ENCODE measurements at regions not wholly inside any gene's neighbourhood (a gene's known extent, or its start where the extent isn't known, plus 50 kb on each side); places are given as distances from the start of the nearest gene placed in this dataset.

GRCh38 chr2:208642125-208642779 is 235.7 kb downstream of the PTH2R start:
- no peak for ATAC-seq
- Histone ChIP-seq H3K27me3 (ENCODE audit: low read length) (no peaks in the 10 kb centered on the region), H3K4me2 (ENCODE audit: low read length) (no peak overlapping the region), H3K4me3 (ENCODE audit: low read length) (no peak overlapping the region), H3K9ac (ENCODE audit: low read length) (no peak overlapping the region), H3K9me3 (ENCODE audit: low read length) (no peaks in the 10 kb centered on the region), H3K36me3 (ENCODE audit: low read depth, low read length) (no peaks in the 10 kb centered on the region), H2AFZ (ENCODE audit: low read length) (no peak overlapping the region), H3K27ac (ENCODE audit: low read length) (no peak overlapping the region), H4K20me1 (ENCODE audit: low read length) (no peaks in the 10 kb centered on the region), H3K79me2 (ENCODE audit: low read length) (no peaks in the 10 kb centered on the region), H3K4me1 (ENCODE audit: insufficient read depth, low read length) (no peaks in the 10 kb centered on the region), H3F3A (ENCODE audit: low read length, unreplicated experiment) (no peaks in the 10 kb centered on the region), H3K9me2 (replicated peaks; ENCODE audit: low read length) (no peaks in the 10 kb centered on the region)
- BruUV-seq (replicated peaks), result no TSS peak
- intact Hi-C loops (cut with micrococcal nuclease), result no loop called here
- POLR2A ChIA-PET (ENCODE audit: unreplicated experiment), result no interaction called here
- CTCF ChIA-PET, result no interaction called here
- TF ChIP-seq EZH2 (IDR thresholded peaks at IDR 0.05; ENCODE audit: low read length, unreplicated experiment) (no peak), EZH2phosphoT487 (IDR thresholded peaks at IDR 0.05; ENCODE audit: borderline replicate concordance, low read length) (no peak), CTCF (conservative IDR thresholded peaks at IDR 0.05; ENCODE audit: low read depth, low read length) (no peak)
- DNase-seq, result no peak

GRCh38 chr2:208643145-208643544 is 236.6 kb downstream of the PTH2R start:
- no peak overlapping the region for H3K27ac ChIP-seq (ENCODE audit: low read length)
- DNase-seq (no peak), ATAC-seq (no peak)
- H3K4me1 ChIP-seq (ENCODE audit: insufficient read depth, low read length), result no peaks in the 10 kb centered on the region
- ChIA-PET CTCF (no interaction called here), POLR2A (ENCODE audit: unreplicated experiment) (no interaction called here)
- no TSS peak for BruUV-seq (replicated peaks)
- H3K4me2 ChIP-seq (ENCODE audit: low read length), result no peak overlapping the region
- H4K20me1 ChIP-seq (ENCODE audit: low read length), result no peaks in the 10 kb centered on the region
- no peaks in the 10 kb centered on the region for H3K27me3 ChIP-seq (ENCODE audit: low read length)
- H3K36me3 ChIP-seq (ENCODE audit: low read depth, low read length), result no peaks in the 10 kb centered on the region
- no peaks in the 10 kb centered on the region for H3K9me3 ChIP-seq (ENCODE audit: low read length)
- H3F3A ChIP-seq (ENCODE audit: low read length, unreplicated experiment), result no peaks in the 10 kb centered on the region
- no peak for TF ChIP-seq CTCF (conservative IDR thresholded peaks at IDR 0.05; ENCODE audit: low read depth, low read length)
- TF ChIP-seq EZH2phosphoT487 (IDR thresholded peaks at IDR 0.05; ENCODE audit: borderline replicate concordance, low read length), result no peak
- no peak for TF ChIP-seq EZH2 (IDR thresholded peaks at IDR 0.05; ENCODE audit: low read length, unreplicated experiment)
- H2AFZ ChIP-seq (ENCODE audit: low read length), result no peak overlapping the region
- H3K9ac ChIP-seq (ENCODE audit: low read length), result no peak overlapping the region
- no peaks in the 10 kb centered on the region for H3K79me2 ChIP-seq (ENCODE audit: low read length)
- no peak overlapping the region for H3K4me3 ChIP-seq (ENCODE audit: low read length)
- intact Hi-C loops (cut with micrococcal nuclease), result no loop called here
- no peaks in the 10 kb centered on the region for H3K9me2 ChIP-seq (replicated peaks; ENCODE audit: low read length)

DNA sequence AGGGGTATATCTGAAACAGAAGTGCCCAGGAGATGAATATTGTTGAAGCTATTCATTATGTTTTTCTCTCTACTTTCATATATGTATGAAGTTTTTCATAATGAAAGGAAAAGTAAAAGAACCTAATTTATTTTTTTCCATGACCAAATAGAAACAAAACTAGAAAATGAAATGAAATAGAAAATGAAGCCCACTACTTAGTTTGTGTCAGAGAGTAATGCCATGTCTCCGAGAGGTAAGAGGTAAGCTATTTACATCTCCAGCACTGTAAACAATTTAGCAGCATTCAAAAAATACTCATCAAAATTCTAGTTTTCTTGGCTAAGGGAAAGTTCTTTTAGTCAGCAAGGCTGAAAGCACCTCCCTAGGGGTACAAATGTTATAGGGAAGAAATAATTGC is 238.6 kb downstream of the PTH2R start:
- CTCF ChIA-PET, result no interaction called here

More for the DNA sequence above, 238.6 kb downstream of the PTH2R start:
- no peak overlapping the region for H3K4me2 ChIP-seq (ENCODE audit: low read length)
- no peak overlapping the region for H3K9ac ChIP-seq (ENCODE audit: low read length)
- no peaks in the 10 kb centered on the region for H4K20me1 ChIP-seq (ENCODE audit: low read length)
- H3K4me1 ChIP-seq (ENCODE audit: insufficient read depth, low read length), result no peaks in the 10 kb centered on the region
- TF ChIP-seq EZH2 (IDR thresholded peaks at IDR 0.05; ENCODE audit: low read length, unreplicated experiment) (no peak), CTCF (conservative IDR thresholded peaks at IDR 0.05; ENCODE audit: low read depth, low read length) (no peak), EZH2phosphoT487 (IDR thresholded peaks at IDR 0.05; ENCODE audit: borderline replicate concordance, low read length) (no peak)
- H3K9me2 ChIP-seq (replicated peaks; ENCODE audit: low read length), result no peaks in the 10 kb centered on the region
- POLR2A ChIA-PET (ENCODE audit: unreplicated experiment), result no interaction called here
- no peaks in the 10 kb centered on the region for H3K27me3 ChIP-seq (ENCODE audit: low read length)
- ATAC-seq, result no peak
- H3K4me3 ChIP-seq (ENCODE audit: low read length), result no peak overlapping the region
- no peak overlapping the region for H3K27ac ChIP-seq (ENCODE audit: low read length)
- no peaks in the 10 kb centered on the region for H3K9me3 ChIP-seq (ENCODE audit: low read length)
- H2AFZ ChIP-seq (ENCODE audit: low read length), result no peak overlapping the region
- no peaks in the 10 kb centered on the region for H3K79me2 ChIP-seq (ENCODE audit: low read length)
- H3K36me3 ChIP-seq (ENCODE audit: low read depth, low read length), result no peaks in the 10 kb centered on the region
- no TSS peak for BruUV-seq (replicated peaks)
- DNase-seq, result no peak
- no peaks in the 10 kb centered on the region for H3F3A ChIP-seq (ENCODE audit: low read length, unreplicated experiment)
- intact Hi-C loops (cut with micrococcal nuclease), result no loop called here

Measured in PC-3 (cell line).